ENCODE measurements at regions not wholly inside any gene's neighbourhood (a gene's known extent, or its start where the extent isn't known, plus 50 kb on each side); places are given as distances from the start of the nearest gene placed in this dataset.

DNA sequence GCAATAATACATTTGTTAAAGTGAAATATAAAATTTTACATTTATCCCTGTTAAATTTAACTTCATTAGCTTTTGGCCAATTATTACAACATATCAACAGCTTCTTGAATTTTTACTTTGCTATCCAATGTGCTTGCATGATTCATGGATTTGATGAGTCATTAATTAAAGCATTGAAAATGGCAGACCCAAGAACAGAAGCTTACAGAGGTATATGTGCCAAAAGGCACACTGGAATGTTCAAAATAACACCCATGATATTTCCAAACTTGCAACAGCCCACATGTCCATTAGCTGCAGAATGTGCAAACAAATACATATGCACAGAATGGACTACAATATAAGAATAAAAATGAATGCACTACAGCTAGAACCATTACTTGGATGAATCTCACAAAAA is 76.4 kb upstream of the MAN1A2 start:
- TF ChIP-seq, protein P1, sequence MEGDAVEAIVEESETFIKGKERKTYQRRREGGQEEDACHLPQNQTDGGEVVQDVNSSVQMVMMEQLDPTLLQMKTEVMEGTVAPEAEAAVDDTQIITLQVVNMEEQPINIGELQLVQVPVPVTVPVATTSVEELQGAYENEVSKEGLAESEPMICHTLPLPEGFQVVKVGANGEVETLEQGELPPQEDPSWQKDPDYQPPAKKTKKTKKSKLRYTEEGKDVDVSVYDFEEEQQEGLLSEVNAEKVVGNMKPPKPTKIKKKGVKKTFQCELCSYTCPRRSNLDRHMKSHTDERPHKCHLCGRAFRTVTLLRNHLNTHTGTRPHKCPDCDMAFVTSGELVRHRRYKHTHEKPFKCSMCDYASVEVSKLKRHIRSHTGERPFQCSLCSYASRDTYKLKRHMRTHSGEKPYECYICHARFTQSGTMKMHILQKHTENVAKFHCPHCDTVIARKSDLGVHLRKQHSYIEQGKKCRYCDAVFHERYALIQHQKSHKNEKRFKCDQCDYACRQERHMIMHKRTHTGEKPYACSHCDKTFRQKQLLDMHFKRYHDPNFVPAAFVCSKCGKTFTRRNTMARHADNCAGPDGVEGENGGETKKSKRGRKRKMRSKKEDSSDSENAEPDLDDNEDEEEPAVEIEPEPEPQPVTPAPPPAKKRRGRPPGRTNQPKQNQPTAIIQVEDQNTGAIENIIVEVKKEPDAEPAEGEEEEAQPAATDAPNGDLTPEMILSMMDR (IDR thresholded peaks at IDR 0.05) = no peak
- no peak for TF ChIP-seq POLR2A (IDR thresholded peaks at IDR 0.05)
